ENCODE measurements at regions not wholly inside any gene's neighbourhood (a gene's known extent, or its start where the extent isn't known, plus 50 kb on each side); places are given as distances from the start of the nearest gene placed in this dataset.

DNA sequence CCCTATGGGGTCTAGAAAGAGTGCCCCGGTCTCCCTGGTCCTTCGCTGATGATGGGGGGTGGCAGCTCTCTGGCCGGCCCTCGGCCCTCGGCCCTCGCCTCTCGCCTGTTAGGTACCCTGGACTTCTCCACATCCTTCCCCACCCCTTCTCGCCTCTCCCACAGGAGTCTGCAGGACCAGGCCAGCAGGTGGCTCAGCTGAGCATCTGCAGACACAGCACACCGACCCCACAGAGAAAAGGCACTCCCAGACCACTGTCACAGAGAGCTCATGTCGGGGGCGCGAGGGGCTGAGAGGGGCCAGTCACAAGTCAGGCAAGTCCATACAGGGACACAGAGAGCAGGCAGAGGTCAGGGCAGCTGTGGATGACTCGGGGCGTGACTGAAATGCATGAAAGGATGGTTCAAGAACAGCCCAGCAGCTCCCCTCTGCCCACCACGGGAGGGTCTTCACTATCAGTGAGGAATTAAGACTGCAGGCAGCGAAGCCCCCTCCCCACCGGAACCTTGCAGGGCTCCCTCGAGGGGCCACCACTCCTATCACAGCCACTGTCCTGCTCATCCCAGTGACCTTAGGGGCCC, 181.7 kb upstream of the NSMCE3 start:
- H3K4me3 ChIP-seq (ENCODE audit: low read depth, low read length) = no peak overlapping the region
- DNase-seq (ENCODE audit: low read depth) = no peak
- TF ChIP-seq, protein P1, sequence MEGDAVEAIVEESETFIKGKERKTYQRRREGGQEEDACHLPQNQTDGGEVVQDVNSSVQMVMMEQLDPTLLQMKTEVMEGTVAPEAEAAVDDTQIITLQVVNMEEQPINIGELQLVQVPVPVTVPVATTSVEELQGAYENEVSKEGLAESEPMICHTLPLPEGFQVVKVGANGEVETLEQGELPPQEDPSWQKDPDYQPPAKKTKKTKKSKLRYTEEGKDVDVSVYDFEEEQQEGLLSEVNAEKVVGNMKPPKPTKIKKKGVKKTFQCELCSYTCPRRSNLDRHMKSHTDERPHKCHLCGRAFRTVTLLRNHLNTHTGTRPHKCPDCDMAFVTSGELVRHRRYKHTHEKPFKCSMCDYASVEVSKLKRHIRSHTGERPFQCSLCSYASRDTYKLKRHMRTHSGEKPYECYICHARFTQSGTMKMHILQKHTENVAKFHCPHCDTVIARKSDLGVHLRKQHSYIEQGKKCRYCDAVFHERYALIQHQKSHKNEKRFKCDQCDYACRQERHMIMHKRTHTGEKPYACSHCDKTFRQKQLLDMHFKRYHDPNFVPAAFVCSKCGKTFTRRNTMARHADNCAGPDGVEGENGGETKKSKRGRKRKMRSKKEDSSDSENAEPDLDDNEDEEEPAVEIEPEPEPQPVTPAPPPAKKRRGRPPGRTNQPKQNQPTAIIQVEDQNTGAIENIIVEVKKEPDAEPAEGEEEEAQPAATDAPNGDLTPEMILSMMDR (IDR thresholded peaks at IDR 0.05; ENCODE audit: low read depth, low read length, missing control alignments) = peak; percentile 15

DNA sequence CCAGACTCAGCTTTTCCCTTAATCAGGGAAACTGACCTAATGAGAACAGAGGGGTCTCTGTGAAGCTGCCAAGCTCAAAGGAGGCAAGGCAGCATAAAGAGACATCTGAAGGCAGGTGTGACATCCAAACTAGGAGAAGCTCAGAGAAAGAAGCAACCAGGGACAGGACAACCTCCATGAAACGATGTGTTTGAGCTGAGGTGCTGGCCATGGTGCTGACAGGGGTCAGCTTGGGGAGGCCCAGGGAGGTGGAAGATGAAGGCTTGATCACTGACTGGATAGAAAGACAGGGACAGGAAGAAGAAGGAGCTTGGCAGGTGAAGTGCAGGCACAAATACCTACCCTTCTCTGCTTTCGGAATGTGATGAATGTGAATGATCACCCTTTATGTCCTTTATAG, 179.5 kb upstream of the NSMCE3 start:
- H3K4me3 ChIP-seq (ENCODE audit: low read depth, low read length) = no peak overlapping the region
- DNase-seq (ENCODE audit: low read depth) = no peak

DNA sequence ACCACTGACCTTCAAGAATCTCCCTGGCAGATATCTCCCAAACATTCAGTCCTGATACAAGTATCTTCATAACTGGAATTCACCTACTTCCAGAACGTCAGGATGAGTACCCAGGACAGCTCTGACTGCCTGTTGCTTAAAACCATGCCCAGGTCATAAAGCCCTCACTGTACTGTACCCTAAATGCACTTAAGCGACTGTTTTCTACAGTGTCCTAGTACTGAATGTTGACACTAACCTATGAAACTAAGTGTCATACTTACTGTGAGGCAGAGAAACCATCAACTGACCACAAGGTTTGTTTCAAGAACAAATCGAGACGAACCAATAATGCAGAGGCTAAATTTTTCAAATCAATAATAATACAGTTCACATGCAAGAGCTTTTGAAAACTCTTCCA, 178.7 kb upstream of the NSMCE3 start:
- H3K4me3 ChIP-seq (ENCODE audit: low read depth, low read length) = no peak overlapping the region
- TF ChIP-seq, protein P1 (IDR thresholded peaks at IDR 0.05; ENCODE audit: low read depth, low read length, missing control alignments) = no peak

More for the DNA sequence above, 179.5 kb upstream of the NSMCE3 start:
- TF ChIP-seq, protein P1 (IDR thresholded peaks at IDR 0.05; ENCODE audit: low read depth, low read length, missing control alignments) = no peak

DNA sequence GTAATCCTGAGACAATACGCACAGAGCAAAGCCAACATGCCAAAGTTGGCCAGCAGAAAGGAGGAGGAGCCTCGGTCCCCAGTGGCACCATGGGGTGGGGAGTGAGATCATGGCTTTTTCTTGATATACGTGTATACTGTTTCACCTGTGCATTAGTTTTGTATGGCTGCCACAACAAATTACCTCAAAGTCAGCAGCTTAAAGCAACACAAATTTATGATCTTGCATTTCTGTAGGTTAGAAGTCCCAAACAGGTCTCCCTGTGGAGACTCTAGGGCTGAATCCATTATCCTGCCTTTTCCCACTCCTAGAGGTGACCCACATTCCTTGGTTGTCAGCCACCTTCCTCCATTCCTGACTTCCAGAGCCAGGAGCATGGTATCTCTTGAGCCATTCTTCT, 176.9 kb upstream of the NSMCE3 start:
- DNase-seq (ENCODE audit: low read depth) = no peak
- no peak overlapping the region for H3K4me3 ChIP-seq (ENCODE audit: low read depth, low read length)
- TF ChIP-seq, protein P1 (IDR thresholded peaks at IDR 0.05; ENCODE audit: low read depth, low read length, missing control alignments) = no peak

More for the DNA sequence above, 178.7 kb upstream of the NSMCE3 start:
- no peak for DNase-seq (ENCODE audit: low read depth)

DNA sequence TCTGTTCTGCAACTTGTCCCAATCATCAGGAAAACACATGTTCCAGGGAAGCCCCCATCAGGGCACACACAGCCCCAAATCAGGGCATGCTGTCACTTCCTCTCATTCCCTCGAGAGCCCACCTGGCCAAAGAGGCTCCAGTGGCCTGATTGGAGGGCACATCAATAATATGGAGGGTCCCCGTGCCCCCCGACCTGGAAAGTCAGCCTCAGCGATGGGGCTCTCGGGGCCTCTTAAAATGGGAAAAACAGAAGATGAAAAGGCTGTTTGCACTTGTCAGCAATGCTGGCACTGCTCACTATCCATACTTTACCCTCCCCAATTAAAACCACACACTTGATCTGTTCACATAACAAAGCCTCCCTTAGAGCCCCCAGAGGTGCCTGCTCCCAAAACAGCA, 172.9 kb upstream of the NSMCE3 start:
- no peak for DNase-seq (ENCODE audit: low read depth)
- TF ChIP-seq, protein P1 (IDR thresholded peaks at IDR 0.05; ENCODE audit: low read depth, low read length, missing control alignments) = no peak
- H3K4me3 ChIP-seq (ENCODE audit: low read depth, low read length) = no peak overlapping the region

DNA sequence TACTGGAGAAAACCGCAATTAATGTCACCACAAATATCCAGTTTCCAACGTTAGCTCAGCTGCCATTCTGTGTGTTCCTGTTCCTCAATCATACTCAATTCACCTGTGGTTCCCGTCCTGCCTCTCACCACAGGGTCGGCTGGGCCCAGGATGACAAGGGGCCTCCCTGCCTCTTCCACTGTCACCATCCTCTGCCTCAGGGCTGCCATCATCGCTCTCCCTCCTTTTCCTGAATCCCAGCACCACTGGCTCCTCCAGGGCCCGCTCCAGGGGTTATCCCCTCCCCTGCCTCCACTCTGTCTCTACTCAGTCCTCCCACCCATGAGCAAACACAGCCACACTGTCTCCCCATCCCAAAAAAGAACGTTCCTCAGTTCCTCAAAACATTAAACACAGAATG, 170.9 kb upstream of the NSMCE3 start:
- no peak overlapping the region for H3K4me3 ChIP-seq (ENCODE audit: low read depth, low read length)
- no peak for DNase-seq (ENCODE audit: low read depth)
- TF ChIP-seq, protein P1 (IDR thresholded peaks at IDR 0.05; ENCODE audit: low read depth, low read length, missing control alignments) = no peak

DNA sequence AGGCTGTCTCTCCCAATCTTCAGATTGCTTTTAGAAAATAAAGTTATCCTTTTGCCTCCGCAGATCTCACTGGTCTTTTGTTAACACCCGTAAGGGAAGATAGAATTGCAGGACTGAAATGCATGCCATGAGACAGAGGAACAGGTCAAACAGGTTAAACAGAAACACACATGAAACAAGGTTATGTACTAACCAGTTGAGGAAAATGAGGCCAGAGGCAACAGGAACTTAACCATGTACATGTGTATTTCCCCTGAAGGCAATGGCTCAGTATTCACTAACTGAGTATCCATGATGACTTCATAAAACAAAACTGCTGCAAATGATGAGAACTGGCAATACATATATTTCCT, 169.1 kb upstream of the NSMCE3 start:
- TF ChIP-seq, protein P1 (IDR thresholded peaks at IDR 0.05; ENCODE audit: low read depth, low read length, missing control alignments) = no peak
- DNase-seq (ENCODE audit: low read depth) = no peak
- no peak overlapping the region for H3K4me3 ChIP-seq (ENCODE audit: low read depth, low read length)
